ENCODE measurements at regions not wholly inside any gene's neighbourhood (a gene's known extent, or its start where the extent isn't known, plus 50 kb on each side); places are given as distances from the start of the nearest gene placed in this dataset.

DNA sequence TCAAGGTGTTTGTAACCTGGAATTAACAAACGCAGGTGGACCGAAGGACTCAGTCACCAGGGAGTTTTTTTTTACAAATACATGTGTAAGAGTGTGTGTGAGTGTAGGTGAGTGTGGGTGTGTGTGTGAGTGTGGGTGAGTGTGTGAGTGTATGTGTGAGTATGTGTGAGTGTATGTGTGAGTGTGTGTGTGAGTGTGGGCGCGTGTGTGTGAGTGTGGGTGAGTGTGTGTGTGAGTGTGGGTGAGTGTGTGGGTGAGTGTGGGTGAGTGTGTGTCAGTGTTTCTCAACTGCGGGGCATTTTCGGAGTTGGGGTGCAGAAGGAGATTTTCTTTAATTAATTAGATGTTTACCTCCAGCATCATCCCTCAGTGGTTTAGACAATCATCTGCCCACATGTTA lies 1178.8 kb downstream of the VRK1 start:
- TF ChIP-seq, protein P1, sequence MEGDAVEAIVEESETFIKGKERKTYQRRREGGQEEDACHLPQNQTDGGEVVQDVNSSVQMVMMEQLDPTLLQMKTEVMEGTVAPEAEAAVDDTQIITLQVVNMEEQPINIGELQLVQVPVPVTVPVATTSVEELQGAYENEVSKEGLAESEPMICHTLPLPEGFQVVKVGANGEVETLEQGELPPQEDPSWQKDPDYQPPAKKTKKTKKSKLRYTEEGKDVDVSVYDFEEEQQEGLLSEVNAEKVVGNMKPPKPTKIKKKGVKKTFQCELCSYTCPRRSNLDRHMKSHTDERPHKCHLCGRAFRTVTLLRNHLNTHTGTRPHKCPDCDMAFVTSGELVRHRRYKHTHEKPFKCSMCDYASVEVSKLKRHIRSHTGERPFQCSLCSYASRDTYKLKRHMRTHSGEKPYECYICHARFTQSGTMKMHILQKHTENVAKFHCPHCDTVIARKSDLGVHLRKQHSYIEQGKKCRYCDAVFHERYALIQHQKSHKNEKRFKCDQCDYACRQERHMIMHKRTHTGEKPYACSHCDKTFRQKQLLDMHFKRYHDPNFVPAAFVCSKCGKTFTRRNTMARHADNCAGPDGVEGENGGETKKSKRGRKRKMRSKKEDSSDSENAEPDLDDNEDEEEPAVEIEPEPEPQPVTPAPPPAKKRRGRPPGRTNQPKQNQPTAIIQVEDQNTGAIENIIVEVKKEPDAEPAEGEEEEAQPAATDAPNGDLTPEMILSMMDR (IDR thresholded peaks at IDR 0.05) = no peak
- TF ChIP-seq POLR2A (IDR thresholded peaks at IDR 0.05) = no peak
- TF ChIP-seq POLR2AphosphoS5 (IDR thresholded peaks at IDR 0.05) = no peak

Data from prostate gland (tissue), 2 donors.